IPS DF 19.7 (cell line): ENCODE measurements at regions not wholly inside any gene's neighbourhood (a gene's known extent, or its start where the extent isn't known, plus 50 kb on each side); places are given as distances from the start of the nearest gene placed in this dataset.
"Not testable (repeated sequence)": the region's sequence is repeated elsewhere in the genome, so short reads cannot be mapped to it uniquely, and the experiment has no call there.

Experiments used
- DNase-seq: peaks from one replicate; pipeline ENCODE4 v3.0.0-alpha.2; 2013; ENCODE audit warnings: low read depth, low spot score

DNA sequence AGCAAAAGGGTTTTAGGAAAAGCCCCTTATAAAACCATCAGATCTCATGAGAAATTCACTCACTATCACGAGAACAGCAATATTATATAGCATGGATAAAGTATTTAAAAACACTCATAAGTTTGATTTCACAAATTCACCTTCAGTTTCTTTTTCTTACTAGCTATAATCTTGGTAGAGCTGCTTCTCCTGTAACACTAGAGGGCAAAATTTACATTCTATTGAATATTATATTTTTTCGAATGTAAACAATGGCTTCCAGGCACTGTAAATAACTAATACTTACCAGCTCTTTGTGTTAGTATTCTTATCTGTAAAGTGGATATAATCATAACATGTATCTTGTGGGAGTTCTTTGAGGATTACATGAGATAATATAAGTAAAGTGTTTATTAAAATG is 259.6 kb downstream of the CCER1 start:
- no peak for DNase-seq

DNA sequence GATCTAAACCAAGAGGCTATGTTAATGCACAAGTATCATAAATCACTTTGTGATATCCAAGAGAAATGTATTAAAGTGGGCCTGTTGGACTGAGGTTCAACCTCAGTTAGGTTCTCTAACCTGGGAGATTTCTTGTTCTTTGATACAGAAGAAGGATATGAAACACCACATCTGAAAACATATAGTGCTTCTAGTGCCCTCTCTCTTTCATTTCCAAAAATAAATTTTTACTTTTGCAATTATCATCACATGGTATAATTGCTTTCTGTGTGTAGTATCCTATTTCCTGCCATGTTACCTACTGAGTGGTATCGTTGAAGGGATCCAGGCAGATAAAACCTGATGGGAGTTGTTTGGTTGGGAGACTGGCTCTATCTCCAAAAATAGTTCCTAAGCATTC is 264.9 kb downstream of the CCER1 start:
- no peak for DNase-seq

DNA sequence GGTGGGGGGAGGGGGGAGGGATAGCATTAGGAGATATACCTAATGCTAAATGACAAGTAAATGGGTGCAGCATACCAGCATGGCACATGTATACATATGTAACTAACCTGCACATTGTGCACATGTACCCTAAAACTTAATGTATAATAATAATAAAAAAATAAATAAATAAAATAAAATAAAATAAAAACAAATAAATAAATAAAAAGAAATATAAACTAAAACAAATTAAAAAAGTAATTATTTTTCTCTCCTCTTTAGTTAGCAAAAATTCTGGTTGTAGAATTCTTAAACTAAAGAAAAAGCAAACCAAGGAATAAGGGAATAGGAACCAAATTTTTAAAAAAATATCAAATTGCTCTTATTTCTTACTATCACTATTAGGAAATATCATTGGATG is 267.3 kb downstream of the CCER1 start:
- DNase-seq, result not testable (repeated sequence)

DNA sequence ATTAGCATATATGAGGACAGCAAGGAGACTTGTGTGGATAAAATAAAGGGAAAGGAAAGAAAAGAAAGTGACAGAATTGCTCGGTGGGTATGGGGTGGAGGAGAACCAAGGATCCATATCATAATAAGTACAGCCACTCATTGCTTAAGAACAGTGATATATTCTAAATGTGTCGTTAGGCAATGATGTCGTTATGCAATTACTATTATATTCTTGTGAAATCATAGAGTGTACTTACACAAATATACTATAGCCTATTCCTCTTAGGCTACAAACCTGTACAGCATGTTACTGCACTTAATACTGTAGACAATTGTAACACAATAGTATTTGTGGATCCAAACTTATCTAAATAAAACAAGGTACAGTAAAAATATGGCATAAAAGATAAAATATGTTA is 271.1 kb downstream of the CCER1 start:
- DNase-seq, result no peak

DNA sequence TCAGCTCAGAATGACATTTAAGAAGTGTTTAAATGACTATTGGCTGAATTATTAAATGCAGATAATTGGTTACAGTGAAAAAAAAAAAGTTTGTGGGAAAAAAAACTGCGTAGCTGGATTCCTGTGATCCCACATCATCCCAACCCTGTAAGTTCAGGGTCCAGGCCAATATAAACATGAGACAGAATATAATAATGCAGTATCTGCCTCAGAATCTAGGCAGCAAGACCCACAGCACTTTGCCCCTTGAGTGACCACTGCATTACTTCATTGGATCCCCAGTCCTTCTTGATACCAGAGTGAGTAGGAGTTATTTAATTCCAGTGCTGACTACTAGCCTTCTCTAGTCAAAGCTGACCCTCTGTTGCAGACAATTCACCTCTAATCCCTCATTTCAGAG is 272.6 kb downstream of the CCER1 start:
- no peak for DNase-seq

DNA sequence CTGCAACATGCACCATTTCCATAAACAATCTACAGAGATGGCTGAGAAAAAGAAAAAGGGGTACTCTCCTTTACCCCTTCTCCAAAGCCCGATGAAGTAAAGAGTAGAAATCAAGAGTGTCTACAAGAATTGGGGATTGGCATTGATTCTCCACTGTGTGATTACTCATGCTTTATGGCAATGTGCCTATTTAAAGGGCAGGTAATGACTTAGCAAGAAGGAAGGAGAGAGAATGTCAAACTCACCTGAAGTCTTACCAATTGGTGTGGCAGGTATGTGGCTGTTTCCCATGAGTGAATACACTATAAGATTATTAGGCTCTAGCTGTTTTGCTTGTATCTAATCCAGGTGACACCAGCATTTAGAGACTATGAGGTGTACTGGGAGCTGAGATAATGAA is 275.3 kb downstream of the CCER1 start:
- DNase-seq, result no peak

DNA sequence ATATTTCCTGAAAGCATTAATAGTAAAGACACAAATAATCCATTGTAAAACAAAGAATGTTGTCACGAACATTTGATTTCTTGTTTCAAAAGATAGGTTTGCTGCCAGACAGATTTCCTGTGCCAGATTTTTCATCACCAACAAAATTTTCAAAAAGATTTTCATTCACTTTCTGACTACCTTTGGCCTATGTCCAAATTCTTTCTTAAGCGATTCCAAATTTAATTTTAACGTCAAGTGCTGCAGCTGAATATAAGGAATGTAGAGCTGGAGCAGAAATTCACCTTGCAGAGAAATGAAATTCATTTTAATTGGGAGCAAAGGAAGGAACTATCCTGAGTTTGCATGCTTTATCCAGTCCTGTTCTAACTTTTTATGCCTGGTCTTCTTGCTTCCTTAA is 277.4 kb downstream of the CCER1 start:
- no peak for DNase-seq

DNA sequence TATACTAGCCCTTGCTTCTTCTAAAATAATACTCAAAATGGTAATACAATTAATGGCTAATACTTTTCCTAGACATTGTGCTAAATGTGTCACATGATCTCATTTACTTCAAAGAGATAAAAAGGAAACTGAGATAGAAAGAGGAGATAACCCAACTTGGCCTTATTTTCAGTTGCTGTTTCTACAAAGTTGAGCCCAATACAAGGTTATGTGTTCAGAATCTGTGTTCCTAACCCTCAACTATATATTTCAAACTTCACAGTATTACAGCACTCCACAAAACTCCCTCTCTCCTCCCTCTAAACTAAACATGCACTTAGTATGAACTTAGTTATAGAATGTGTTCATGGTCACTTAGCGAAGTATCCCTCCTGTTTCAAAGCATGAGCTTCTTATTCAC is 277.9 kb downstream of the CCER1 start:
- no peak for DNase-seq

DNA sequence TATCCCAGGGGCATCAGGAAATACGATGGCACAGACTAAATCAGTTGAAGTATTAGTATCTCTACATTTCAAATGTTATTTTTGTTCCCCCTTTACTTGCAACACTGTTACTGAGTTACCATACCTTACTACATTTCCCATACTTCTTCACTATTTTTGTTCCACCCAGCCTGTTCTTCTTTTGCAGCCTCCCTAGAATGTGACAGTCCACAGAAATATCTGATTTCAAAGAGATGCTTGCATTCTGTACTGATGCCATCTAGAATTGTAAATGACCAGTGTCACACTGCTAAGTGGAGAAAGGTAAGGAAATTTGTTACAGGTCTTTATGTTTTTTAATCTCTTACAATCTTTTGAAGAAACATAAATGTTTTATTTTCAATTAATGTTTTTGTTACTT is 279.9 kb downstream of the CCER1 start:
- no peak for DNase-seq

DNA sequence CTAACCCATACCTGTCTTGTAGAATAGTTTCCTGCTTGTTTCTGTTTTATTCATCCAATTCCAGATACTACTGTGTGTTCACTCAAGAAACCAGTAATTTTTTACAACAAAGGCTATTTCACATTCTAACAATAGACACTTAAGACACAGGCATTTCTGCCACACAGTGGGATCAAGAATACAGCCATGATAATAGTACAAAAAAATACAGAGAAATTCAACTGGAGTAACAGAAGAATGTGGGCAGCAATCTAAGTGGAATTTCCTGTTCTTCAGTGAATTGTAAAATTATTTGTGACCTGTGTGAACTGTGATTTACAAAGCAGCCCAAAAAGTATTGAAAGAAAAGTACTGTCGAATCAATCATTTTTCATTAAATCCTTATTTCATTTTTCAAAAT is 282.9 kb downstream of the CCER1 start:
- DNase-seq, result no peak

DNA sequence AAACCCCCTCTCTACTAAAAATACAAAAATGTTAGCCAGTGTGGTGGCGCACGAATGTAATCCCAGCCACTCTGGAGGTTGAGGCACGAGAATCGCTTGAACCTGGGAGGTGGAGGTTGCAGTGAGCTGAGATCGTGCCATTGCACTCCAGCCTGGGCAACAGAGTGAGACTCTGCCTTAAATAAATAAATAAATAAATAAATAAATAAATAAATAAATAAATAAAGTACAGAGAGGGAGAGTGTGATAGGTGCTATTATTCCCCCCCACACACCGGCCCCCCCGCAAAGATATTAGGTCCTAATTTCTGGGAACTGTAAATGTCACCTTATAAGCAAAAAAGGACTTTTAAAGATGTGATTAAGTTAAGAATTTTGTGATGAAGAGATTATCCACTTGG is 291.0 kb downstream of the CCER1 start:
- not testable (repeated sequence) for DNase-seq

DNA sequence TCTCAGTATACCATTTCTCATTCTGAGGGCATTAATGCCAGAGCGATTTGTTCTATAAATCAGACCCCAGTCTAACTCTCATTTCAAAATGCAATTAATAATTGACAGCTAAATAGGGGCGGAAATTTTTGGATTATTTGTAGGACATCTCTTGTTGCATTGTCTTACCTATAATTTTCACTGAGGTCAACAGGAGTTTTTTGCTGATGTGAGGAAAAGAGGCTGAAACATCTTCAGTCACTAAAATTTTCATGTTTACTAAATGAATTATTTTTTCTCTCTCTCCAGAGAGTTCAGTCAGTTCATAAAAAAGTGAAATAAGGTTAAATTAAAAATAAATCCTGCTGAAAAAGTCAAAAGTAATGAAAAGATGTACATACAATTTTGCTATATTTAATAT is 295.9 kb downstream of the CCER1 start:
- no peak for DNase-seq

DNA sequence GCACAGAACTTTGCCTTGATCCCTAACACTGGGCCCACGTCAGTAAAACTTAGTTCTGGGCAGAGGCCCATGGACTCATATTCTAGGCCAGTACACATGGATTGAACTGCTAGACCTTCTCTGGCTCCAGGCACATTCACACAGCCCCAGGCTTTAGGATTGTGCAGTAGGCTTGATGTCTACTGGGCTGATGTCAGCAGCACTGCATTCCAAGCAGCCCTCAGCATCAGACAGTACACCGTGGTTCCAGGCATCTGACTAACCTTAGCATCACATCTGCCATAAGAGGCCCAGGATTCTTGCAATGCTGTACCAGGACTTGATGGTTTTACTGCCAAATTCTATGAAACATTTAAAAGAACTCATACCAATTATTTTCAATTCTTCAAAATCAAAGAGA is 301.9 kb downstream of the CCER1 start:
- no peak for DNase-seq

DNA sequence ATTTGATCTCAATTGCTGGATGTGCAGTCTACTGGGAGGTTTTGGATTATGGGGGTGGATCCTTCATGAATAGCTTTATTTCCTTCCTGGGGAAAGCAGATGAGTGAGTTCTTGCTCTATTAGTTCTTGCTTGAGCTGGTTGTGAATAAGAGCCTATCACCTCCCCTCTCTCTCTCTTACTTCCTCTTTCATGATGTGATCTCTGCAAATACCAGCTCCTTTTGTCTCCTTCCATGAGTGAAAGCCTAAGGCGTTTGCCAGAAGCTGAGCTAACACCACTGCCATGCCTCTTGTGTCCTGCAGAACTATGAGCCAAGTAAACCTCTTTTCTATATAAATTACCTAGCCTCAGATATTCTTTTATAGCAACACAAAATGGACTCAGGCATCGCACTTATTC is 302.7 kb downstream of the CCER1 start:
- DNase-seq, result no peak

DNA sequence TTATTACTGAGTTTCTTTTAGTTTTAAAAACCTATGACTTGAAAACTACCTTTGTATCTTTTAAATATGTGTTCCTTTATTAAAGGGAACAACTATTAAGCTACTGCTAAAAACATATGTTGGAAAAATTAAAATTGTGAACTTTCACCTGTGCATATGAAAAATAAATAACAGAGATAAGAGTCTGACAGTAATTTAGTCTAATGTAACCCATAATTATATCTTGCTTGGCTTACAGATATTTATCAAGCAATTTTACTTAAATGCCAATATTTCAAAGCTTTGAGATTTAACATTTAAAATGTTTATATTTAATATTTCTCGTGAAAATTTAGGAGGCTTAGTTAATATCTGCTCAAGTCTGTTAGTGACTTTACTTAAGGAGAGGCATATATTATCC is 309.8 kb downstream of the CCER1 start:
- no peak for DNase-seq

DNA sequence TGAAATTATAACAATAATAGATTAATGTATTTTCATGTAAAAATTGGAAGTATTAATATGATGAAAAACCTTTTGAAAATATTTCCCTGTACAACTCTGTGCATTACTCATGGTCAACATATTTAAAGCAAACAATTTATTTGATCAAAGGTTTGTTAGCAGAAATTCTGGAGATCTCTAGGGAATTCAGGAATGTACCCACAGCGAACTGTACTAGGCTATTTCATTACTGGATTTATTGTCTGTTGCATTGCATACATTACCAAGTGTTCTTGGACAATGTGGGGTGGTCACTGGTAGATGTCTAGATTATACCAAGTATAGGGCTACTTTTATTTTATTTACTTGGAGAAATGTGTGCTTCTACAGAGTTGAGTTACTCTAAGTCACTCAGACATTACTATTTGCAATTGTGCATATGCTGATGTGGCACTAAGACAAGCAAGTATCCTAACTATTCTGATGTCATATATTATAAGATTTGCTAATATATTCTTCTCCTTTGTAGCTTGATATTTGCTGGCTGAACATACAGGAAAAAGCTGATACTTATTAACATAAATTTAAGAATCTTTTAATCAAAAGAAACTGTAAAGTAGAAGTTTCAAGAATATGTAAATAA is 323.3 kb downstream of the CCER1 start:
- no peak for DNase-seq

DNA sequence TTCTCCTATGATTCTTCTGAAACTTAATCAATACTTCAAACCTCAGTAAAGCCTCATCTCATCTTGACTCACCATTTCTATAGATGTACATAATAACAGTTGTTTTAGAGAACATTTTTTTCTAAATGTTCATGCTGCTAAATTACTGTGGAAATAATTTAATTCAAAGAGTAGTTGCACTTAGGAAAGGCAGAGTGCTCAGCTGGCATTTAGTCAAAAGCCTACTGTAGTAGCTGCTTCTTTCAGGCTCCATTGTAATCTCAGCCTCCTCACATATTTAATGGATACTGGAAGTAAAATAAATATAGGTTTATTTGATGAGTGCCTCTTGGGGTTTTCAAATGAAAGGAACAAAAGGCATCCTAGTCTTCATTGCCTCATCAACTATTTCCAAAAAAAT is 325.0 kb downstream of the CCER1 start:
- DNase-seq, result no peak

DNA sequence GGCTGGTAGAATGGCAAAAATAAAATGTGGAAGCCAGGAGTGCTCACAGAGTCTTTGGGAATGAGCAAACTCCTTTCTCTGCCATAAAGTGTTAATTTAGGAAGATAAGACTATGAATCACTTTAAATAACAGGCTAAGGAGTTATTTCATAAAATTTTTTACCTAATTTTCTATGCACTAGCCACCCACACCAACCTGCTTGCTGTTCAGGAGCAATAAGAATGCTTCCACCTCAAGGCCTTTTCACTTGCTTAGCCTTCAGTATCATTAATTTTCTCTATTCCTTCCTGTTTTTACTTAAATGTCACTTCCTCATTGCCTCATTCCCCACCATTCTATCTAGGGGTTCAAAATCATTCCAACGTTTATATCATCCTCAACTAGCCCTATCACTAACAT is 326.8 kb downstream of the CCER1 start:
- DNase-seq, result no peak

DNA sequence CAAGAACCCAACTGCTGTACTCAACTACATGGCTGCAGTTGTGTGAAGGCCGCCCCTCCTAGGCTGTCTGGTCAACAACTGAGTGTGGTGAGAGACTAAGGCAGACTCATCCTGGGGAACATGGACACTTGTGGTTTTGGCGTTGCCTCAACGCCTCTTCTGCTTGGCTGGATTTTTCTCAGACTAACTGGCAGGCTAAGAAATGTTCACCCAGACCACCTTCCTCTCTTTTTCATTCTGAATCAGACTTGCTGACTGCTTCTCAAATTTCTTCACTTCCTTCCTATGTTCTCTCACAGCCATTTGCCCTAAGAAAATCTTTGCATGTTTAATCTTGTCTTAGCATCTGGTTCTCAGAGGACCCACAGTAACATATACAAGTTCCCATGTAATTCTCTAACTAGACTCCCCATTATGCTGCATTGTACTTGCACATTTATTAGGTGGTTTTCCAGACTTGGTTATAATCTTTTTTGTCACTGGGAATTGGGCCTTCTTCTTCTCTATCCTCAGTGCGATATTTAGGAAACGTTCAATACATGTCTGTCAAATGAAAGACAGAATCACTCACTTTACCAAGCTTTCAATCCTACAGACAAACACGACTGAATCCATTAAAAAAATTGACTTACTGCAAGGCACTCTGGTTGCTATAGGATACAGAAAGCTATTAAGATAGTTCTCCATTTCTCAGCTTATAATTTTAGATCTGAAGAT is 327.6 kb downstream of the CCER1 start:
- no peak for DNase-seq

DNA sequence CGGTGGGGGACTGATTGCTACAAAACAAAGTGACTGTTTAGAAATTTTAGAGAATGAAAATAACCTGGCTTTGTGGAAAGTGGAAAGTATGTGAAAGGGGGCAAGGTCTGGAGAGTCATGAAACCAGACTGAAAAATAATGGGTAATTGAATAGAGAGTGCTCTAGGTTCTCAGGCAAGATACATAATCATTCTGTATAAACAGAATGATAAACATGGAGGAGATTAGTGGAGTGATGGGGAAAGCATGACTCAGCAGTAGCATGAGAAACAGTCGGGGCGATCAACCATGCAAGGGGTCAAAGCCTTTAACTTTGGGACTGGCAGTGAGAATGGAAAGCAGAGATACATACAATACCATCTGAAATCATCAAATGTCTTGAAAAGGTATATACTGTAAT is 332.5 kb downstream of the CCER1 start:
- no peak for DNase-seq

DNA sequence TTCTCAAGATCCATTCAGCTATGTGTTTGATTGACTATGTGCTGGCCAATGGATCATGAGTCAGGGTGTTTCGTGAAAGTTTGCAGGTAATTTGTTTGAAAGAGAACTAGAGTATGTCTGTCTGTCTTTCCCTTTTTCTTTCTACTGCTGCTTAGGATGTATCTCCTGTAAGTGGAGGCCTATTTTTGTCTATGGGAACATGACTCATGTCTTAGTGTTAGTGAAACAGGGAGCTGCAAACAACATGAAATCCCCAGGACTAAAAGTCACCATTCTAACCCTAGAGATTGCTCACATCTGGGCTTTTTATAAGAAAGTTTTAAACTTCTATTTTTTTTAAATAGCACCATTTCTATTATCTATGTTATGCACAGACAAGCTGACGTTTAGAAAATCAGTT is 333.0 kb downstream of the CCER1 start:
- no peak for DNase-seq

DNA sequence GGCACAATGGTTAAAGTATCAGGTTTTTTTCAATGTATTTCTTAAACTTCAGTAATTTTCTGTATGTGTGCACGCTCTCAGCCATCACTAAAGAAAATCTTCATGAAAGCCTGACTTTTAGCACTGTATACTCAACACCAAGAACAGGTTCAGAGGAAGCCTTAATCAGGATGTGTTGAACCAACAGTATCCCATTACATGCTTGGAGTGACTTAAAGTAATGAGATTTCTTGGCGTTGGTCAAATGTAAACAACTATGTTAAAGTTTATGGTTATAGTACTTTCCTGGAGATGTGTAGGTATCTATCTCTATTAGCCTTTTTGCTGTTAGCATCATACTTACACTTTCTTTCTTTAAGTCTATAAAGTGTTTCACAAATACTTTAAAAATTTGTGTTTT is 335.0 kb downstream of the CCER1 start:
- no peak for DNase-seq

DNA sequence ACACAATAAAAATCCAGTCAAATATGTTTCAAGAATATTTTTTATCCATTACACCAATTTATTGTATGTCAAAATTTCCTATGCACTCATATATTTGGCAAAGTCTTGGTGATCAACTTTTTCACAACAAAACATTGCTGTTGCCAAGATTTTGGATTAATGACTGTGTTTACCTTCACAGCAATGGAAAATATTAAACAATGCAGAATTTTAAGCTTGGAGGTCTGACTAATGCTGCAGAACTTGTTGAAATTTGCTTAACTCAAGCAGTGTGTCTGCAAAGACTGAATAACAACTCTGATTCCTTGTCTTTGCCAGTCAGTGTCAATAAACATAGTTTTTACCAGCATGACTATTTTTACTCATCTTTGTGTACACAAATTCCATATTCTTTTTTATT is 336.4 kb downstream of the CCER1 start:
- no peak for DNase-seq

DNA sequence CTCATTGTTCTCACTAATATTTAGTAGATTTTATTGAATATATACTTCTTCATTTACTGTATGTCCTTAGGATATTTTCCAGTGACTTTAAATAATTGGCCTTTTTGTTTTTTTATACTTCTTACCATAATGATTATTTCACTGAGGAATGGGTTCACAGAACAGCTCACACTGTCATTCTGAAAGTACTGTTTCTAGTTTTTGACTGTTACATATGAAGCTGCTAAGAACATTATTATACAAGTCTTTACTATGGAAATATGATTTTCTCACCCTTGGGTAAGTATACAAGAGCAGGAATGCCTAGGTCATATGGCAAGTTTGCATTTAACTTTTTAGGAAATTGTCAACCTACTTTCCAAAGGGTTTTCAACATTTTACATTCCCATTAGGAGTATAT is 343.1 kb downstream of the CCER1 start:
- DNase-seq, result no peak
